Fibroblast of lung (primary cell): ENCODE measurements at regions not wholly inside any gene's neighbourhood (a gene's known extent, or its start where the extent isn't known, plus 50 kb on each side); places are given as distances from the start of the nearest gene placed in this dataset.
A peak's percentile ranks its signal among the peaks of the same experiment; 100 is the strongest.

ENCODE experiments used
- DNase-seq, 2 donors: peaks; one replicate each; pipeline versions ENCODE4 v3.0.0 to v3.0.0-alpha.2; 2010; ENCODE audit warnings: low read depth in 2 of 2
- H2AFZ ChIP-seq: 2 replicates; pipeline ENCODE4 v1.5.1; 2012; ENCODE audit warnings: low read length, control low read depth, inconsistent platforms
- H3K27ac ChIP-seq: 2 replicates; pipeline ENCODE4 v1.5.1; 2011; ENCODE audit warnings: low read length, control low read depth; ENCODE audit not compliant: insufficient read depth
- H3K27me3 ChIP-seq: 2 replicates; pipeline ENCODE4 v1.5.1; 2011; ENCODE audit warnings: mild to moderate bottlenecking, low read length; ENCODE audit not compliant: control insufficient read depth, insufficient read depth
- H3K36me3 ChIP-seq: 2 replicates; pipeline ENCODE4 v1.5.1; 2011; ENCODE audit warnings: low read length; ENCODE audit not compliant: control insufficient read depth, insufficient read depth
- H3K4me1 ChIP-seq: 2 replicates; pipeline ENCODE4 v1.5.1; 2011; ENCODE audit warnings: low read length; ENCODE audit not compliant: control insufficient read depth, insufficient read depth; ENCODE audit errors: extremely low read depth
- H3K4me2 ChIP-seq: 2 replicates; pipeline ENCODE4 v1.5.1; 2011; ENCODE audit warnings: low read length, control low read depth; ENCODE audit not compliant: insufficient read depth; ENCODE audit errors: extremely low read depth
- H3K4me3 ChIP-seq, 4 experiments: fragments of 200-600 bp in 1 of 4; sonication (generic) in 1 of 4; replicated peaks in 1 of 4; 2 replicates each; pipeline ENCODE4 v1.5.1; 2011 to 2016; ENCODE audit warnings: low read length in 4 of 4, low read depth in 3 of 4, mild to moderate bottlenecking in 3 of 4, control low read depth in 2 of 4, inconsistent platforms in 1 of 4, mixed read lengths in 1 of 4; ENCODE audit not compliant: insufficient read depth in 1 of 4; ENCODE audit errors: control extremely low read depth in 1 of 4
- H3K79me2 ChIP-seq: 2 replicates; pipeline ENCODE4 v1.5.1; 2012; ENCODE audit warnings: mild to moderate bottlenecking, low read length, inconsistent platforms; ENCODE audit not compliant: control insufficient read depth, insufficient read depth
- H3K9ac ChIP-seq: 2 replicates; pipeline ENCODE4 v1.5.1; 2011; ENCODE audit warnings: mild to moderate bottlenecking, low read length, control low read depth; ENCODE audit not compliant: insufficient read depth
- H3K9me3 ChIP-seq: 2 replicates; pipeline ENCODE4 v1.5.1; 2012; ENCODE audit warnings: low read depth, low read length; ENCODE audit not compliant: control insufficient read depth, insufficient read depth
- H4K20me1 ChIP-seq: 2 replicates; pipeline ENCODE4 v1.5.1; 2011; ENCODE audit warnings: low read length; ENCODE audit not compliant: control insufficient read depth, insufficient read depth; ENCODE audit errors: extremely low read depth
- EZH2 ChIP-seq: IDR thresholded peaks from 2 replicates; pipeline ENCODE4 v1.5.1; 2012; ENCODE audit warnings: low read length, control low read depth, mild to moderate bottlenecking; ENCODE audit errors: missing control alignments
- TF ChIP-seq, protein P1 (sequence below), 2 donors: IDR thresholded peaks in 1 of 2; conservative IDR thresholded peaks in 1 of 2; 1 replicate in 1 of 2; 2 replicates in 1 of 2; pipeline ENCODE4 v1.5.1; 2011 to 2012; ENCODE audit warnings: low read length in 2 of 2, control low read depth in 1 of 2, inconsistent platforms in 1 of 2, low read depth in 1 of 2, mild to moderate bottlenecking in 1 of 2

DNA sequence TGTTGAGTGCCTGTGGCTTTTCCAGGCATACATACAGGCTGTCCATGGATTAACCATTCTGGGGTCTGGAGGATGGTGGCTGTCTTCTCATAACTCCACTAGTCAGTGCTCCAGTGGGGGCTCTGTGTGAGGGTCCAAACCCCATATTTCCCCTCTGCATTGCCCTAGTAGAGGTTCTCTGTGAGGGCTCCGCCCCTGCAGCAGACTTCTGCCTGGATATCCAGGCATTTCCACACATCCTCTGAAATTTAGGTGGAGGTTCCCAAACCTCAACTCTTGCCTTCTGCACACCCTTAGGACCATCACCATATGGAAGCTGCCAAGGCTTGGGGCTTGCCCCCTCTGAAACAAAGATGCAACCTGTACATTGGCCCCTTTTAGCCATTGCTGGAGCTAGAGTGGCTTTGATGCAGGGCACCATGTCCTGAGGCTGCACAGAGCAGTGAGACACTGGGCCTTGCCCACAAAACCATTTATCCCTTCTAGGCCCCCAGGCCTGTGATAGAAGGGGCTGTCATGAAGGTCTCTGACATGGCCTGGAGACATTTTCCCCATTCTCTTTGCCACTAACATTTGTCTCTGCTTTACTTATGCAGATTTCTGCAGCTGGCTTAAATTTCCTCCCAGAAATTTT lies 400.1 kb upstream of the MDFIC2 start:
- Histone ChIP-seq H3K36me3 (no peaks in the 10 kb centered on the region), H3K27ac (no peak overlapping the region), H3K27me3 (no peaks in the 10 kb centered on the region), H2AFZ (no peak overlapping the region), H3K4me2 (no peak overlapping the region), H3K79me2 (no peaks in the 10 kb centered on the region), H3K4me1 (no peaks in the 10 kb centered on the region), H3K9ac (no peak overlapping the region), H3K9me3 (no peaks in the 10 kb centered on the region), H3K4me3 (no peak overlapping the region), H4K20me1 (no peaks in the 10 kb centered on the region)
- DNase-seq = no peak
- TF ChIP-seq, protein P1, sequence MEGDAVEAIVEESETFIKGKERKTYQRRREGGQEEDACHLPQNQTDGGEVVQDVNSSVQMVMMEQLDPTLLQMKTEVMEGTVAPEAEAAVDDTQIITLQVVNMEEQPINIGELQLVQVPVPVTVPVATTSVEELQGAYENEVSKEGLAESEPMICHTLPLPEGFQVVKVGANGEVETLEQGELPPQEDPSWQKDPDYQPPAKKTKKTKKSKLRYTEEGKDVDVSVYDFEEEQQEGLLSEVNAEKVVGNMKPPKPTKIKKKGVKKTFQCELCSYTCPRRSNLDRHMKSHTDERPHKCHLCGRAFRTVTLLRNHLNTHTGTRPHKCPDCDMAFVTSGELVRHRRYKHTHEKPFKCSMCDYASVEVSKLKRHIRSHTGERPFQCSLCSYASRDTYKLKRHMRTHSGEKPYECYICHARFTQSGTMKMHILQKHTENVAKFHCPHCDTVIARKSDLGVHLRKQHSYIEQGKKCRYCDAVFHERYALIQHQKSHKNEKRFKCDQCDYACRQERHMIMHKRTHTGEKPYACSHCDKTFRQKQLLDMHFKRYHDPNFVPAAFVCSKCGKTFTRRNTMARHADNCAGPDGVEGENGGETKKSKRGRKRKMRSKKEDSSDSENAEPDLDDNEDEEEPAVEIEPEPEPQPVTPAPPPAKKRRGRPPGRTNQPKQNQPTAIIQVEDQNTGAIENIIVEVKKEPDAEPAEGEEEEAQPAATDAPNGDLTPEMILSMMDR (conservative IDR thresholded peaks at IDR 0.05 in 1 of 2, IDR thresholded peaks at IDR 0.05 in 1 of 2; ENCODE audit: low read depth in 1 of 2, low read length in 2 of 2) = no peak
- TF ChIP-seq EZH2 = no peak

DNA sequence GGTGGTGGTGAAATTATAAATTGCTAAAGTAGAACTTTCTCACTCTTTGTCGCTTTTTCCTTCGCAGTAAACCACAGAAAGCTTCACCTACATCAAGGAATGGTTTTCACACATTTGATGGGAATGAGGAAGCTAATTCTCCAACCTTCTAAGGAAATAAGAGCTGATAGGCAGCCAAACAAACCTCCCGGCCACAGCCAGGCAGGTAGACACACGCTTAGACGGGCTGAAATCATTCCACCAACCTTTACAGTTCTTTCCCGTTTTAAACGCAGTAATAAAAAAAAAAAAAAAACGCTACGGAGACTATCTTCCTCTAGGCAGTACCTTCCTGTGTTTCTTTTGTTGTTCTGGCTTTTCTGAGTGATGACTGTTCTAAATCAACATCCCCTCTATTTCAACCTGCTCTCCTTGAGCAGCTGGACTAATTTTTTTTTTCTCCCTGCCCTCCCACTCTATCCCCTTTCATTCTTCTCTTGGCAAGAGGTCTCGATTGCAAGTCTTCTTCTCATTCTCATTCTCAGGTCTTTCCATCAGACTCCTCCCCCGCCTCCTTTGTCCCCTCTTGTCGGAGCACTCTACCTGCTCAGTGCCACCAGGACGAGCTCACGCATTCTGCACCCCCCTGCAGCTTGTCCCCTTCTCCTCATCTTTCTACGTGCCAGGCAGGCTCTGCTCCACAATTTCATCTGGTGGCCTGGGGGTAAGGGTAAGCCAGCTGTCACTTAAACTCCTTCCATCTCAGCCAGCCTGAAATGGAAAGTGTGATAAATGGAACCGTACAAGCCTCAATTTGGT lies 391.1 kb upstream of the MDFIC2 start:
- no peak for TF ChIP-seq EZH2
- TF ChIP-seq, protein P1 (conservative IDR thresholded peaks at IDR 0.05 in 1 of 2, IDR thresholded peaks at IDR 0.05 in 1 of 2; ENCODE audit: low read depth in 1 of 2, low read length in 2 of 2) = no peak
- no peak overlapping the region for H2AFZ ChIP-seq

DNA sequence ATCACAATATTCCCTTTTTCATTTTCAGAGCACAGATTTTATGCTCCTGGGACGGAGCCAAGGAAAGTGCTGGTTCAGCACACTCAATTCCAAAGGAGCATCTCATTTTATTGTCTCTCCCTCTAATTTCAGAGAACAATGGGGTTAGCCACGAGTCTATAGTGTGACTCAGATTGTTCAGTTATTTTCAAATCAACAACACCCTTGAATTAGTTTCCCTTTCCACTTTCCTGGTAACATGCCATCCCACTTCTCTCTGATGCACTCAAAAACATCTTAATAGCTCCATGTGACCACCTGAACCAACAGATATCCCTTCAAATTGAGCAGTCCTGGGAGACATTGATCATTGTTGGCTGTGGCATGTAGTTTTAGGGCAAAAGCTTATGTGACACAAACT lies 389.7 kb upstream of the MDFIC2 start:
- TF ChIP-seq, protein P1 (conservative IDR thresholded peaks at IDR 0.05 in 1 of 2, IDR thresholded peaks at IDR 0.05 in 1 of 2; ENCODE audit: low read depth in 1 of 2, low read length in 2 of 2) = no peak
- TF ChIP-seq EZH2 = no peak
- no peak overlapping the region for H3K9ac ChIP-seq
- H3K4me1 ChIP-seq = no peaks in the 10 kb centered on the region
- no peaks in the 10 kb centered on the region for H3K79me2 ChIP-seq
- no peak overlapping the region for H3K27ac ChIP-seq
- H3K4me2 ChIP-seq = no peak overlapping the region
- H4K20me1 ChIP-seq = no peaks in the 10 kb centered on the region
- H3K27me3 ChIP-seq = no peaks in the 10 kb centered on the region
- H3K9me3 ChIP-seq = no peaks in the 10 kb centered on the region
- H2AFZ ChIP-seq = no peak overlapping the region
- DNase-seq = peak in 1 of 2 donors; percentile 6
- no peaks in the 10 kb centered on the region for H3K36me3 ChIP-seq
- no peak overlapping the region for H3K4me3 ChIP-seq

More for the DNA sequence above, 391.1 kb upstream of the MDFIC2 start:
- H3K9ac ChIP-seq = no peak overlapping the region
- no peaks in the 10 kb centered on the region for H3K27me3 ChIP-seq
- H3K36me3 ChIP-seq = no peaks in the 10 kb centered on the region
- no peaks in the 10 kb centered on the region for H3K9me3 ChIP-seq
- no peak for DNase-seq
- H3K79me2 ChIP-seq = no peaks in the 10 kb centered on the region
- H3K4me2 ChIP-seq = no peak overlapping the region
- no peaks in the 10 kb centered on the region for H3K4me1 ChIP-seq
- no peak overlapping the region for H3K4me3 ChIP-seq
- no peaks in the 10 kb centered on the region for H4K20me1 ChIP-seq
- no peak overlapping the region for H3K27ac ChIP-seq
